Activated naive CD4-positive, alpha-beta T cell treated with anti-CD3 and anti-CD28 coated beads, Interleukin-2, amount 50 U/mL, for 72 hours (primary cell): ENCODE measurements at regions not wholly inside any gene's neighbourhood (a gene's known extent, or its start where the extent isn't known, plus 50 kb on each side); places are given as distances from the start of the nearest gene placed in this dataset.
"Not testable (repeated sequence)": the region's sequence is repeated elsewhere in the genome, so short reads cannot be mapped to it uniquely, and the experiment has no call there.

Experiments used
- ATAC-seq, 2 donors: fragments of 150-1000 bp; cut with Tn5 transposase; 2 replicates each; pipeline ENCODE4 v1.10.0; 2021; ENCODE audit warnings: mild to moderate bottlenecking in 2 of 2, moderate library complexity in 2 of 2
- DNase-seq, 2 donors: peaks; one replicate each; pipeline ENCODE4 v3.0.0; 2021 to 2022; ENCODE audit warnings: low spot score in 2 of 2
- H3K27ac Mint-ChIP-seq, 2 donors: one replicate each; pipeline ENCODE4 v1.8.0; 2022; ENCODE audit warnings: mild to moderate bottlenecking in 2 of 2, mixed read lengths in 2 of 2
- H3K36me3 Mint-ChIP-seq, 2 donors: one replicate each; pipeline ENCODE4 v1.8.0; 2022; ENCODE audit warnings: mixed read lengths in 2 of 2
- H3K9me3 Mint-ChIP-seq, 2 donors: one replicate each; pipeline ENCODE4 v1.8.0; 2022; ENCODE audit warnings: mixed read lengths in 2 of 2

- no peak overlapping the region for H3K27ac Mint-ChIP-seq
Measured at GRCh38 chr17:77840513-77841165, 117.9 kb upstream of the TNRC6C start.

GRCh38 chr17:77841742-77842527 lies 116.6 kb upstream of the TNRC6C start:
- peak in 1 of 2 donors; percentile 1 for ATAC-seq
- H3K27ac Mint-ChIP-seq = peak overlapping the region in 1 of 2 donors; percentile 90
- H3K9me3 Mint-ChIP-seq = peaks cover 0 to 11% of the 10 kb centered on the region in 2 donors
- H3K36me3 Mint-ChIP-seq = peaks cover 0 to 26% of the 10 kb centered on the region in 2 donors
- DNase-seq = no peak

More at GRCh38 chr17:77840513-77841165, 117.9 kb upstream of the TNRC6C start:
- H3K36me3 Mint-ChIP-seq = peaks cover 0 to 31% of the 10 kb centered on the region in 2 donors
- ATAC-seq (no peak), DNase-seq (no peak)
- H3K9me3 Mint-ChIP-seq = peaks cover 0 to 11% of the 10 kb centered on the region in 2 donors

- DNase-seq (peak in 1 of 2 donors; percentile 71), ATAC-seq (peak; percentile 63 to 79)
- H3K9me3 Mint-ChIP-seq = peaks cover 0 to 11% of the 10 kb centered on the region in 2 donors
- H3K36me3 Mint-ChIP-seq = peaks cover 0 to 20% of the 10 kb centered on the region in 2 donors
- peak overlapping the region; percentile 1 to 90 for H3K27ac Mint-ChIP-seq
Measured at GRCh38 chr17:77842528-77843147, 115.9 kb upstream of the TNRC6C start.

- peak overlapping the region; percentile 1 to 90 for H3K27ac Mint-ChIP-seq
- peak; percentile 80 to 86 for ATAC-seq
- H3K36me3 Mint-ChIP-seq = peaks cover 0 to 13% of the 10 kb centered on the region in 2 donors
- H3K9me3 Mint-ChIP-seq = not testable (repeated sequence)
- DNase-seq = peak; percentile 61 to 75
Measured at GRCh38 chr17:77843255-77843895, 115.1 kb upstream of the TNRC6C start.

- H3K36me3 Mint-ChIP-seq = peaks cover 0 to 8% of the 10 kb centered on the region in 2 donors
- H3K27ac Mint-ChIP-seq = peak overlapping the region in 1 of 2 donors; percentile 90
Measured at GRCh38 chr17:77843896-77844295, 114.6 kb upstream of the TNRC6C start.

GRCh38 chr17:77844681-77845080 lies 113.8 kb upstream of the TNRC6C start:
- ATAC-seq (no peak), DNase-seq (no peak)
- Mint-ChIP-seq H3K27ac (no peak overlapping the region), H3K9me3 (no peaks in the 10 kb centered on the region), H3K36me3 (no peaks in the 10 kb centered on the region)

More at GRCh38 chr17:77843896-77844295, 114.6 kb upstream of the TNRC6C start:
- DNase-seq (no peak), ATAC-seq (peak in 1 of 2 donors; percentile 12)
- peaks cover 0 to 6% of the 10 kb centered on the region in 2 donors for H3K9me3 Mint-ChIP-seq

- no peaks in the 10 kb centered on the region for H3K9me3 Mint-ChIP-seq
- DNase-seq (no peak), ATAC-seq (no peak)
- H3K36me3 Mint-ChIP-seq = no peaks in the 10 kb centered on the region
- peak overlapping the region in 1 of 2 donors; percentile 40 for H3K27ac Mint-ChIP-seq
Measured at GRCh38 chr17:77845541-77846225, 112.8 kb upstream of the TNRC6C start.

- DNase-seq (no peak), ATAC-seq (no peak)
- Mint-ChIP-seq H3K27ac (peak overlapping the region in 1 of 2 donors; percentile 40), H3K9me3 (no peaks in the 10 kb centered on the region), H3K36me3 (no peaks in the 10 kb centered on the region)
Measured at GRCh38 chr17:77846531-77847085, 111.9 kb upstream of the TNRC6C start.

GRCh38 chr17:77847221-77848085 lies 111.0 kb upstream of the TNRC6C start:
- ATAC-seq (no peak), DNase-seq (no peak)
- Mint-ChIP-seq H3K27ac (no peak overlapping the region), H3K9me3 (no peaks in the 10 kb centered on the region), H3K36me3 (no peaks in the 10 kb centered on the region)

- H3K9me3 Mint-ChIP-seq = no peaks in the 10 kb centered on the region
- ATAC-seq = no peak
- no peaks in the 10 kb centered on the region for H3K36me3 Mint-ChIP-seq
- H3K27ac Mint-ChIP-seq = no peak overlapping the region
- no peak for DNase-seq
Measured at GRCh38 chr17:77848257-77848656, 110.2 kb upstream of the TNRC6C start.

- H3K36me3 Mint-ChIP-seq = no peaks in the 10 kb centered on the region
- DNase-seq (no peak), ATAC-seq (no peak)
- no peak overlapping the region for H3K27ac Mint-ChIP-seq
- H3K9me3 Mint-ChIP-seq = no peaks in the 10 kb centered on the region
Measured at GRCh38 chr17:77849239-77849638, 109.3 kb upstream of the TNRC6C start.

GRCh38 chr17:77851921-77852320 lies 106.6 kb upstream of the TNRC6C start:
- Mint-ChIP-seq H3K27ac (no peak overlapping the region), H3K9me3 (no peaks in the 10 kb centered on the region), H3K36me3 (no peaks in the 10 kb centered on the region)
- DNase-seq = no peak
- no peak for ATAC-seq

GRCh38 chr17:77852731-77853130 lies 105.8 kb upstream of the TNRC6C start:
- H3K9me3 Mint-ChIP-seq = no peaks in the 10 kb centered on the region
- ATAC-seq (no peak), DNase-seq (no peak)
- no peaks in the 10 kb centered on the region for H3K36me3 Mint-ChIP-seq
- H3K27ac Mint-ChIP-seq = no peak overlapping the region

GRCh38 chr17:77853191-77853977 lies 105.1 kb upstream of the TNRC6C start:
- no peak for DNase-seq
- H3K27ac Mint-ChIP-seq = no peak overlapping the region
- no peak for ATAC-seq
- peaks cover 0 to 4% of the 10 kb centered on the region in 2 donors for H3K9me3 Mint-ChIP-seq
- H3K36me3 Mint-ChIP-seq = no peaks in the 10 kb centered on the region
